ENCODE measurements at regions not wholly inside any gene's neighbourhood (a gene's known extent, or its start where the extent isn't known, plus 50 kb on each side); places are given as distances from the start of the nearest gene placed in this dataset.

DNA sequence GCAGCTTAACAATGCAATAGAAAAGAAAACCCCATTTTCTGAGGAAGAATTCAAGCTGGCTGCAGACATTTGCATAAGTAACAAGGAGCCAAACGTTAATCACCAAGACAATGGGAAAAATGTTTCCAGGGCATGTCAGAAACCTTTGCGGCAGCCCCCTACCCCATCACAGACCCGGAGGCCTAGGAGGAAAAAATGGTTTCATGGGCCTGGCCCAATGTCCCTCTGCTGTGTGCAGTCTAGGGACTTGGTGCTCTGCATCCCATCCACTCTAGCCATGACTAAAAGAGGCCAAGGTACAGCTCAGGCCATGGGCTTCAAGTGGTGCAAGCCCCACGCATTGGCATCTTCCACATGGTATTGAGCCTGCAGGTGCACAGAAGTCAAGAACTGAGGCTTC lies 147.0 kb upstream of the NR3C2 start:
- DNase-seq (no peak), ATAC-seq (no peak)
- peaks cover 0 to 14% (median 0%) of the 10 kb centered on the region in 3 donors for H3K9me3 ChIP-seq
- H3K27me3 ChIP-seq, result no peaks in the 10 kb centered on the region
- intact Hi-C loops (cut with DNase I), result no loop called here
- no peak for TF ChIP-seq POLR2A (IDR thresholded peaks at IDR 0.05)
- TF ChIP-seq, protein P1, sequence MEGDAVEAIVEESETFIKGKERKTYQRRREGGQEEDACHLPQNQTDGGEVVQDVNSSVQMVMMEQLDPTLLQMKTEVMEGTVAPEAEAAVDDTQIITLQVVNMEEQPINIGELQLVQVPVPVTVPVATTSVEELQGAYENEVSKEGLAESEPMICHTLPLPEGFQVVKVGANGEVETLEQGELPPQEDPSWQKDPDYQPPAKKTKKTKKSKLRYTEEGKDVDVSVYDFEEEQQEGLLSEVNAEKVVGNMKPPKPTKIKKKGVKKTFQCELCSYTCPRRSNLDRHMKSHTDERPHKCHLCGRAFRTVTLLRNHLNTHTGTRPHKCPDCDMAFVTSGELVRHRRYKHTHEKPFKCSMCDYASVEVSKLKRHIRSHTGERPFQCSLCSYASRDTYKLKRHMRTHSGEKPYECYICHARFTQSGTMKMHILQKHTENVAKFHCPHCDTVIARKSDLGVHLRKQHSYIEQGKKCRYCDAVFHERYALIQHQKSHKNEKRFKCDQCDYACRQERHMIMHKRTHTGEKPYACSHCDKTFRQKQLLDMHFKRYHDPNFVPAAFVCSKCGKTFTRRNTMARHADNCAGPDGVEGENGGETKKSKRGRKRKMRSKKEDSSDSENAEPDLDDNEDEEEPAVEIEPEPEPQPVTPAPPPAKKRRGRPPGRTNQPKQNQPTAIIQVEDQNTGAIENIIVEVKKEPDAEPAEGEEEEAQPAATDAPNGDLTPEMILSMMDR (IDR thresholded peaks at IDR 0.05), result no peak
- H3K4me1 ChIP-seq, result no peaks in the 10 kb centered on the region
- no peak overlapping the region for H3K27ac ChIP-seq
- WGBS, 2 donors, result 76 to 77% methylated on average over 4 of the region's 4 CpGs
- no peaks in the 10 kb centered on the region for H3K36me3 ChIP-seq (replicated peaks in 1 of 2; ENCODE audit: insufficient read depth in 1 of 2, low read depth in 2 of 2)
- H3K4me3 ChIP-seq, result no peak overlapping the region

DNA sequence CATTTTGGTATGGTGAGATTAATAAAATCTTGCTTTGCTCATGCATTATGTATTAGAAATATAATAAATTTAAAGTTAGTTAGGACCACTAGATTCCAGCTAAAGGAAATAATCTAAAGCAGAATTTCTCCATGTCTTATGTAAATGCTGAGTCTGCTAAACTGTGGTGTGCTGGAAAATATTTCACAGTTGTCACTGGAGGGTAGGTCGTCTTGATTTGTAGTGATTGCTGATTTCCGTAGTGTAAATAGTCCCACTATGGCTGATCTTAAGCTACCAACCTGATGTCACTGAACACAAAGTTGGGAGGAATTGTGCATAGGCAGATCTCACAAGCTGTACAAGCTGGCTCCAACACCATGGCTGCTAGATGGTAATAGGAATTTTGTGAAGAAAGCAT lies 133.4 kb upstream of the NR3C2 start:
- Histone ChIP-seq H3K9me3 (no peaks in the 10 kb centered on the region), H3K4me3 (no peak overlapping the region), H3K36me3 (replicated peaks in 1 of 2; ENCODE audit: insufficient read depth in 1 of 2, low read depth in 2 of 2) (no peaks in the 10 kb centered on the region), H3K27me3 (no peaks in the 10 kb centered on the region), H3K4me1 (no peaks in the 10 kb centered on the region), H3K27ac (no peak overlapping the region)
- WGBS, 2 donors, result 66 to 74% methylated on average over 2 of the region's 2 CpGs
- DNase-seq, result no peak
- ATAC-seq, result no peak
- TF ChIP-seq, protein P1 (IDR thresholded peaks at IDR 0.05), result no peak
- no peak for TF ChIP-seq POLR2A (IDR thresholded peaks at IDR 0.05)
- intact Hi-C loops (cut with DNase I), result no loop called here

DNA sequence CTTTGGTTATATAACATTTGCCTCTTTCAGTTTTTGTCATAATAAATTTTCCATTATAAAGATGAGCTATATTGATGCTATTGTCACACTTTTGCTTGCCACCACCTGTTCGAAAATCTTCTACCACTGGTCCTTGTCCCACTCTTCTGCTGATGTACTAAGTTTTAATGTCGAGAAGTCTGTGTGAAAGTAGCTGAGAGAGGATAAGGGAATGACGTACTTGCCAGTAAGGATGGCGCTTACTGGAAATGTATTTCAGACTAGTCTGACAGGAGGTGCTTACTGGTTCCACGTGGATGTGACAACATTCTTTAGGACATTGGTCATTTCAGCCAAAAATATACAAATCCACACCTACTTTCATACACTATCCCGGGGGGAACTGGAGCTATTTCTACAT lies 132.7 kb upstream of the NR3C2 start:
- no peaks in the 10 kb centered on the region for H3K9me3 ChIP-seq
- no peaks in the 10 kb centered on the region for H3K36me3 ChIP-seq (replicated peaks in 1 of 2; ENCODE audit: insufficient read depth in 1 of 2, low read depth in 2 of 2)
- H3K4me3 ChIP-seq, result no peak overlapping the region
- no peaks in the 10 kb centered on the region for H3K4me1 ChIP-seq
- 77 to 83% methylated on average over 6 of the region's 6 CpGs for WGBS, 2 donors
- intact Hi-C loops (cut with DNase I), result no loop called here
- ATAC-seq (no peak), DNase-seq (no peak)
- no peaks in the 10 kb centered on the region for H3K27me3 ChIP-seq
- TF ChIP-seq, protein P1 (IDR thresholded peaks at IDR 0.05), result no peak
- TF ChIP-seq POLR2A (IDR thresholded peaks at IDR 0.05), result no peak
- no peak overlapping the region for H3K27ac ChIP-seq

DNA sequence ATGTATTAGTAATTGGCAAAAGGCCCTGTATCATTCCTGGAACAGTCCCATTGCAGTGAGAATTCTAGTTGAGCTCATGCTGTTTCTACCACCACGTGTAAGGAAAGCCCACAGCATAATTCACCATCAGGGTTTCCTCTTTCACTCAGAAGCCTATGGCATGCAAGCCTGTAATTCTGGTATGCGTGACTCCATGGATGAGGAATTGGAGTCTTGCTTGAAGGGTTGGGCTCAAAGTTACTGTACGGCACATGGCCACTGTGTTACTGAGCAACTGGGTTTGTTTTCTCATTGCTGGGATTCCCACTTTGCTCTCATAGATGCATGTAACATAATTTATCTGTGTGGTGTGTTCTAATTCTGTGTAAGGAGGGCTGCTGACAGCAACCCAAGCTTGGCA lies 132.3 kb upstream of the NR3C2 start:
- H3K4me3 ChIP-seq, result no peak overlapping the region
- no peak overlapping the region for H3K27ac ChIP-seq
- TF ChIP-seq, protein P1 (IDR thresholded peaks at IDR 0.05), result no peak
- no peak for TF ChIP-seq POLR2A (IDR thresholded peaks at IDR 0.05)
- no peaks in the 10 kb centered on the region for H3K27me3 ChIP-seq
- no peaks in the 10 kb centered on the region for H3K9me3 ChIP-seq
- H3K36me3 ChIP-seq (replicated peaks in 1 of 2; ENCODE audit: insufficient read depth in 1 of 2, low read depth in 2 of 2), result no peaks in the 10 kb centered on the region
- intact Hi-C loops (cut with DNase I), result no loop called here
- WGBS, 2 donors, result 52 to 63% methylated on average over 3 of the region's 3 CpGs
- ATAC-seq, result no peak
- H3K4me1 ChIP-seq, result no peaks in the 10 kb centered on the region
- no peak for DNase-seq

DNA sequence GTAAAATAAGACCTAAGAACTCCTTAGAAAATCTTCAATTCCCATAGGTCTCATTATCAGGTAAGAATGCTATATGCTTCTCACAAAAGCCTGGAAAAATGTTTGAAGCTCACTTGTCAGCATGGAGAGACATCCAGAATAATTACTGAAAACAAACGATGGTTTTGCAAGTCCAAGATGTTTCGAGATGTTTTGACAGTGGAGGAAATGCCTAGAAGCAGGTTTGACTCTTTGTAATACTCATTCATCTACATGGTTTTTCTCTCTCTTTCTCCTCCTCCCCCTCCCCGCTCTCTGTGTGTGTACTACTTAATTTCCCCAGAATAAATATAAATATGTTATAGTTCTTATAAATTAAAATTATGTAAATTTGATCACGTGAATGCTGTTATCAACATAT lies 131.9 kb upstream of the NR3C2 start:
- Histone ChIP-seq H3K9me3 (no peaks in the 10 kb centered on the region), H3K4me1 (no peaks in the 10 kb centered on the region), H3K27me3 (no peaks in the 10 kb centered on the region), H3K4me3 (no peak overlapping the region), H3K27ac (no peak overlapping the region), H3K36me3 (replicated peaks in 1 of 2; ENCODE audit: insufficient read depth in 1 of 2, low read depth in 2 of 2) (no peaks in the 10 kb centered on the region)
- ATAC-seq (no peak), DNase-seq (no peak)
- 57 to 64% methylated on average over 4 of the region's 4 CpGs for WGBS, 2 donors
- intact Hi-C loops (cut with DNase I), result no loop called here
- no peak for TF ChIP-seq POLR2A (IDR thresholded peaks at IDR 0.05)
- TF ChIP-seq, protein P1 (IDR thresholded peaks at IDR 0.05), result no peak
